ENCODE measurements at regions not wholly inside any gene's neighbourhood (a gene's known extent, or its start where the extent isn't known, plus 50 kb on each side); places are given as distances from the start of the nearest gene placed in this dataset.
A peak's percentile ranks its signal among the peaks of the same experiment; 100 is the strongest.
"Not testable (repeated sequence)": the region's sequence is repeated elsewhere in the genome, so short reads cannot be mapped to it uniquely, and the experiment has no call there.

DNA sequence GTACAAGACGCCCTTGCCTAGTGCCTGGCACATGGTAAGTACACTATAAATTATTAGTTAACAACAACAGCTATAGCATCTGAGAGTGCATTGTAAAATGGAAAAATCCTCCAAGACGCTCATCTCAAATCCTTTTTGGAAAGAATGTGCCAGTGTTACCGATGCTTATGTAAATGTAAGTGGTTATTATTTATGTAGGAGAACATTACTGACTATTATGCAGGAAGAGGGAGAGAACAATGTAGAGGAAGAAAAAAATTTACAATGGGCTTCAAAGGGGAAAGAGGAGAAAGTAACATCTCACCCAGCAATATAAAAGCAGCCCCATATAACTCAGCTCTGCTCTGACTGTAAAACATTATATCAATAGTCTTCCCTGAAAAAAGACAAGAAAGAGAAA lies 155.3 kb upstream of the LPP start:
- H3K27me3 Mint-ChIP-seq: no peaks in the 10 kb centered on the region
- no peaks in the 10 kb centered on the region for H3K36me3 Mint-ChIP-seq
- H3K4me1 Mint-ChIP-seq: peaks cover 24% of the 10 kb centered on the region
- ATAC-seq: no peak
- H3K9me3 Mint-ChIP-seq: no peaks in the 10 kb centered on the region
- no peak overlapping the region for H3K4me3 Mint-ChIP-seq
- H3K27ac Mint-ChIP-seq: no peak overlapping the region

DNA sequence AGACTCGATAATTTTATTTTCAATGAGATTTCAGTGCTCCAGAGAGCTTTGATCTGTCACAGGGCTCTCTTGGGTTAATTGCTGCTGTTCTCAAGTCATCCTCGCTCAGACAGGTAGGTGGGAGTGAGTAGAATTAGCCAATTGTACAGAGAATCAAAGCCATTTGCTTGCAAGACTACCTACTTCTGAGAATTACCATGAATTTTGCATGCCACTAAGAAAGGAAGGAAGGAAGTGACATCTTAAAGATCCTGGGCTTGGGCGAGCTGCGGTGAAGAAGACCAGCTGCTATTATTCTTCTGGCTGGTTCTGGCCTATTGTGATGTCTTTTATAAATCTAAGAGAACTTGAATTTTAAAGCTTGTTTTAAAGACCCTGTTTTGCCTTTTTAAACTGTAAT lies 154.1 kb upstream of the LPP start:
- no peaks in the 10 kb centered on the region for H3K27me3 Mint-ChIP-seq
- no peaks in the 10 kb centered on the region for H3K36me3 Mint-ChIP-seq
- peak overlapping the region; percentile 92 for H3K27ac Mint-ChIP-seq
- peak overlapping the region; percentile 53 for H3K4me3 Mint-ChIP-seq
- no peaks in the 10 kb centered on the region for H3K9me3 Mint-ChIP-seq
- peak; percentile 80 for ATAC-seq
- H3K4me1 Mint-ChIP-seq: peaks cover 17% of the 10 kb centered on the region

DNA sequence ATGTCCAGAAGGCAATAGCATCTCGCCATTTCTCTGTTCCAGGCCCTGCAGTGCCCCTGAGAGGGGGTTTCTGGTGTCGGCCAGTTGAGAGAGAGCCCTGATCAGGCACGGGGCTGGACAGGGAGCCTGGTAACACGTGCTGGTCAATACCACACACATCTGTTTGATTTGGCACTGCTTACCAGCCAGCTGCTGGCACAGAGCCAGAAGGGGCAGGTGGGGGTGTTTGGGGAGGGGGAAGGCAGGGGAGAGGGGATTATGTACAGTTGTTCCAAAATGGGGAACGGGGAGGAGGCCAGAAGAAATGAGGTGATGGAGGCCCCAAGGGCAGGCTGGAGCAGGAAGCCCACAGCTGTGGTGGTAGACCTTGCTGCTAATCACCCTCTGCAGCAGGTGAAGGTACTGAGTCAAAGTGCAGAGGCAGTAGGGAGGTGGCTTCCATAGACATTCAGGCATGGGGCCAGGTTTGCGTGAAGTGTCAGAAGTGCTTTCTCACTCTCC lies 153.5 kb upstream of the LPP start:
- Mint-ChIP-seq H3K9me3 (no peaks in the 10 kb centered on the region), H3K36me3 (no peaks in the 10 kb centered on the region), H3K27me3 (no peaks in the 10 kb centered on the region), H3K4me3 (peak overlapping the region; percentile 53), H3K4me1 (peaks cover 17% of the 10 kb centered on the region), H3K27ac (peak overlapping the region; percentile 92)
- no peak for ATAC-seq

DNA sequence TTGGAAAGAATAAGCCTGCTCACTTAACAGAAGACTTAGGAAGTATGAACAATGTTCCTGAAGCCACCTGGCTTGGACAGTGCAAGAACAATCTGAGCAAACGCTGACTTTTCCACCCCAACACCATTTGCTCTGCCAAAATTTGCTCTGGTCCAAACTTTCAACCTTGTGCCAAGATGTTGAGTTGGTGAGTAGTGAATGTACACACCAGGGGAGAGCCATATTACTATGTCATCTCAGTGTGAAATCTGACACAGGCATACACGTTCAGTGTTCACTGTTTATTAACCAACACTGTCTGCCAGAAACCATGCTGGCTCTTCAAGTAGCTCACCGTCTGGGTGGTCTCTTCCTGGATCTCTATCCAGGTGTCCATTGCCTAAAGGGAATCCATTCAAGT lies 152.9 kb upstream of the LPP start:
- Mint-ChIP-seq H3K4me3 (no peak overlapping the region), H3K36me3 (no peaks in the 10 kb centered on the region), H3K4me1 (peaks cover 17% of the 10 kb centered on the region), H3K27me3 (no peaks in the 10 kb centered on the region), H3K9me3 (no peaks in the 10 kb centered on the region), H3K27ac (peak overlapping the region; percentile 92)
- ATAC-seq: no peak

DNA sequence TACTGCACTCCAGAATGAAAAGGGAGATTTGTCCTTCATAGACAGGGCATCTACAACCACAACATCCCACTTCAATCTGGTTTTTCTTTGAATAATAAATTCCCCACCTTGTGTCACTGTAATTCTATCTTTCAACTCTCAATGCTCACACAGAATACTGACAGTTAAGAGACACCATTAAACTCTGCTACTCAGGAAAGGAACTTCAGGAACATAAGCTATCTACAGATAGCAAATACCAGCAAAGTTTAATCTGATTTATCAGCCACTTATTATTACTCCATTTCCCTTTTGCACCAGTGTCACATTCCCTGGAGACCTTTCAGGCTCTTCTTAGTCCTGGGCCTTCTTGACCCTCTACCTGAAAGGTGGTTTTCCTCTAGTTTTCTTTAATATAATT lies 152.0 kb upstream of the LPP start:
- no peaks in the 10 kb centered on the region for H3K36me3 Mint-ChIP-seq
- no peak for ATAC-seq
- no peaks in the 10 kb centered on the region for H3K27me3 Mint-ChIP-seq
- no peak overlapping the region for H3K4me3 Mint-ChIP-seq
- H3K4me1 Mint-ChIP-seq: peaks cover 25% of the 10 kb centered on the region
- no peaks in the 10 kb centered on the region for H3K9me3 Mint-ChIP-seq
- H3K27ac Mint-ChIP-seq: no peak overlapping the region

DNA sequence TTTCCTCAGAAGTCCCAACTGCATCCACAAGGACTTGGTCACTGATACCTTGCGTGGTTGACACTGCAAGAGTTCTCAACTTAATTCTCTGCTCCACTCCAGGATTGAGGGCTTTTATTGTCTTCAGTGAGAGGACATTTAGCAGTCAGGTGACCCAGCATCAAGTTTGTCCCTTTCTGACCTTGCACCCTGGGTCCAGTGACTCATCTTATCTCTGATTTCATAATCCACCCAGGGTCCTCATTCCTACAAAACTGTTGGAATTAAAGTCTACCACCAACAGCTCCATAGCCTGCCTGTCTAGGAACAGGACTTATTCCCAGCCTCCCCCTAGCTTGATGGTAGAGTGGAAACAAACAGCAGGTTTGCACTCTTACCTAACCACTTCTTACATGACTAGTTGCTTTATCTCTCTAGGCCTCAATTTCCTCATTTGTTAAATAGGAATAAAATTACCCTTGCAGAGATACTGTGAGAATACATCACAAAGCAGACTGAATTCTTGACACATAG lies 151.3 kb upstream of the LPP start:
- Mint-ChIP-seq H3K36me3 (no peaks in the 10 kb centered on the region), H3K4me3 (no peak overlapping the region), H3K4me1 (peaks cover 25% of the 10 kb centered on the region), H3K27me3 (no peaks in the 10 kb centered on the region), H3K9me3 (no peaks in the 10 kb centered on the region), H3K27ac (no peak overlapping the region)
- ATAC-seq: no peak

DNA sequence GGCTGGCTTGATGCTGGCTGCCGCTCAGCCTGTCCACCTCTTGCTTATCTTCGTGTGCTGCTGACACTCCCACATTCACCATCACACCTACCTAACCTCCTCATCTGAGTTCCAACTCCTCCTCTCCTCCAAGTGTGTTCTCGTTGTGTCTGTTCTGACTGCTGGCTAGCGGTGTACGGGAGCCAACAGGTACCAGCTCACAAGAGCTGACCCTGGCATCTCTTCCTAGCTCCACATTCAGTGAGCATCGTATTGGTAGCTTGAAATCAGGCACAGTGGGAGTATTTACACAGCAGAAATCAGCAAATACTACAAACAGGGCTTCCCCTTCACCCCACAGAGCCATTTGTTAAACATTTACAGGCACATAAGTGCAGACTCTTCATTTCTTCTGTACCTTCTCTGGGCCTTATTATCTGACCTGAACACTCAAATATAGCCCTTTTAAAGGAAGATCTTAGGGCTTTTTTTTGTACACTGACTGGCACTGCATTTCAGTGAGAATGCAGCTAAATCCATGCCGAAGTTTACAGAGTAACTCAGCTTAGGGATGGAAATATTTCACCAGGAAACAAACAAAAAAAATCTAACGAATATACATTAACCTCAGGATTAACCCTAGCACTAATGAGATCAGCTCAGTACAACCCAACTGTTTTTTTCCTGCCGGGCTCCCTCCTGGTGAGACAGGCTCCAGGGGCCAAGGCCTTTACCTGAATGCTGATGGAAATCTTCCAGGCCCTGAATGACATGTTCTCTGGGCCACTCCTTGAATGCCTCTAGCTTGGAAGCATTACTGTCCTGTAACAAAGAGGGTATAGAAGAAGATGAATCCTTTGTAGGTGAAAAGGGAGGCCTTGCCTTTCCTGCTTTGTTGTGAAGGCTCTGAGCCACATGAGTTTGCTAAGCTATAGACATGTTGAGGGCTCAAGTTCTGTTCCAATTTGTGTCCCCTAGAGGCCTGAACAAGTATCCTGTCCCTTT lies 150.5 kb upstream of the LPP start:
- Mint-ChIP-seq H3K9me3 (no peaks in the 10 kb centered on the region), H3K36me3 (no peaks in the 10 kb centered on the region), H3K4me1 (peaks cover 25% of the 10 kb centered on the region), H3K27me3 (no peaks in the 10 kb centered on the region), H3K4me3 (no peak overlapping the region), H3K27ac (no peak overlapping the region)
- no peak for ATAC-seq

DNA sequence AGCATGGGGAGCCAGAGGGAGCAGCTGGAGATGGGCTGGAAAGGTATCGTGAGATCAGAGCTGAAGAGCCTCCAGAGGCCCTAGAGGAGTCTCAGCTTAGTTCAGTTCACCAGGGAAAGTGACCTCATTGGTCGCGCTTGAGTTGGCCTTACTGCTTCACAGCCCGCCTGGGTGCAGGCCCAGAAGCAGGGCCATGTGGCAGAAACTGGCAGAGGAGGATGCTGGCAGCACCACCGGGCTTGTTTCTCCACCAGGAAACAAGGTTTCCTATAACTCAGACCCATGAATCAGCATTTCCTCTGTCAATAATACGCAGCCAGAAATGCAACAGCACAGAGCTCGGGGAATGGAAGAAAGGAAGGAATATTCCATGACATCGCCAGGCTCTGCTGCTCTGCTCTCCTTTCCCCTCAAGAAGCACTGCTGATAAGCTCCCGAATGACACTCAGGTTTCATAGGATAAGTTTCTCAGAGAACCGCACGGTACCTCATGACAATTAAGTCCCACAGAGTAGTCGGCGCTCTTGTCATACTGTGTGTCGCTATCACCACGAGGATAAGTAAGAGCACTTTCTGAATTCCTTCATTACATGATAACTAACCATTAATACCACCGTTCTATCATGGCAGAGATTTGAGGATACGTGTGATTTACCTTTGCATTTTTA lies 147.1 kb upstream of the LPP start:
- Mint-ChIP-seq H3K27me3 (no peaks in the 10 kb centered on the region), H3K27ac (no peak overlapping the region), H3K4me3 (no peak overlapping the region), H3K36me3 (no peaks in the 10 kb centered on the region), H3K9me3 (peaks cover 5% of the 10 kb centered on the region), H3K4me1 (peaks cover 8% of the 10 kb centered on the region)
- peak; percentile 76 for ATAC-seq

DNA sequence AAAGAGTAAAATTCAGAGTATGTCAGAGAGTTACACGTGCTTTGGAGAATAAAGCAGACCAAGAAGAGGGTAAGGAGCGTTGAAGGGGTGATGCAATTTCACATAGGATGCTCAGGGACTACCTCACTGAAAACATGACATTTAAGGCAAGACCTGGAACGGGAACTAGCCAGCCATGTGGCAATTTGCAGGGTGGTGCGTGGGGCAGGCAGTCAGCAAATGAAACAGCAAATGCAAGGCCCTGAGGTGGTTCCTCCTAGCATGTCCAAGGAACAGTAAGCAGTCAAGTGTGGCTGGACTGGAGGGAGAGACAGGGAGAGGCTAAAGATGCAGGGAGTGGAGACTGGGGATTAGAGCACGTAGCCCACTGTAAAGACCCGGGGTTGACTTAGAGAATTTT lies 146.1 kb upstream of the LPP start:
- peaks cover 5% of the 10 kb centered on the region for H3K9me3 Mint-ChIP-seq
- ATAC-seq: no peak
- H3K4me3 Mint-ChIP-seq: no peak overlapping the region
- H3K27ac Mint-ChIP-seq: no peak overlapping the region
- no peaks in the 10 kb centered on the region for H3K27me3 Mint-ChIP-seq
- H3K36me3 Mint-ChIP-seq: no peaks in the 10 kb centered on the region
- H3K4me1 Mint-ChIP-seq: peaks cover 8% of the 10 kb centered on the region

DNA sequence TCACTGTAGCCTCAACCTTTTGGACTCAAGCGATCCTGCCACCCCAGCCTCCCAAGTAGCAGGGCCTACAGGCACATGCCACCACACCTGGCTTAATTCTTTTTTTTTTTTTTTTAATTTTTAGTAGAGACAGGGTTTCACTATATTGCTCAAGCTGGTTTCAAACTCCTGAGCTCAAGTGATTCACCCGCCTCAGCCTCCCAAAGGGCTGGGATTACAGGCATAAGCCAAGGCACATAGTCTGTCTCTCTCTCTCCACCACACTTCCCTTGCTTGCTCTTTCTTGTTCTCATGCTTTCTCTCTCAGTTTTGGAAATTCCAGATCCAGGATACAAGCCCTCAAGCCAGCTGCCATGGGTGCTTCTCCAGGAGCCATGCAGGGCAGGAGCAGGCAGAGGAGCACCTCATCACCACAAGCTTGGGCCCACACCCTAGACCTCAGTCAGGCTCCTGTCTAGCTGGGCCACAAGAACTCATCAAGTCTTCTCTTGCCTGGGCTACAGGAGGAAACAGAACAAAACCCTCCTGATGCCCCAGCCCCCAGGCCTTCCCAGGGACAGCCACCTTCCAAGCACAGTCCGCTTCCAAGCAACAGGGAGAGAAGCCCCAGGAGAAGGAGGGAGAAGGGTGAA lies 145.3 kb upstream of the LPP start:
- no peaks in the 10 kb centered on the region for H3K36me3 Mint-ChIP-seq
- no peak overlapping the region for H3K27ac Mint-ChIP-seq
- H3K9me3 Mint-ChIP-seq: peaks cover 5% of the 10 kb centered on the region
- ATAC-seq: no peak
- peaks cover 8% of the 10 kb centered on the region for H3K4me1 Mint-ChIP-seq
- no peaks in the 10 kb centered on the region for H3K27me3 Mint-ChIP-seq
- no peak overlapping the region for H3K4me3 Mint-ChIP-seq

DNA sequence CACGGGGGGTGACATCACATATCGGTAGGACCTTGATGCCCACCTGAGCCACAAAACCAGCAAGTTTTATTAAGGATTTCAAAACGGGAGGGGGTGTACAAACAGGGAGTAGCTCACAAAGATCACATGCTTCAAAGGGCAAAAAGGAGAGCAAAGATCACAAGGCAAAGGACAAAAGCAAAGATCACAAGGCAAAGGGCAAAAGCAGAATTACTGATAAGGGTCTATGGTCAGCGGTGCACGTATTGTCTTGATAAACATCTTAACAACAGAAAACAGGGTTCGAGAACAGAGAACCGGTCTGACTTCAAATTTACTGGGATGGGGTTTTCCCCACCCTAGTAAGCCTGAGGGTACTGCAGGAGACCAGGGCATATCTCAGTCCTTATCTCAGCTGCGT lies 143.5 kb upstream of the LPP start:
- peaks cover 8% of the 10 kb centered on the region for H3K4me1 Mint-ChIP-seq
- H3K27me3 Mint-ChIP-seq: no peaks in the 10 kb centered on the region
- ATAC-seq: no peak
- H3K4me3 Mint-ChIP-seq: no peak overlapping the region
- H3K27ac Mint-ChIP-seq: no peak overlapping the region
- H3K36me3 Mint-ChIP-seq: no peaks in the 10 kb centered on the region
- H3K9me3 Mint-ChIP-seq: peaks cover 5% of the 10 kb centered on the region

DNA sequence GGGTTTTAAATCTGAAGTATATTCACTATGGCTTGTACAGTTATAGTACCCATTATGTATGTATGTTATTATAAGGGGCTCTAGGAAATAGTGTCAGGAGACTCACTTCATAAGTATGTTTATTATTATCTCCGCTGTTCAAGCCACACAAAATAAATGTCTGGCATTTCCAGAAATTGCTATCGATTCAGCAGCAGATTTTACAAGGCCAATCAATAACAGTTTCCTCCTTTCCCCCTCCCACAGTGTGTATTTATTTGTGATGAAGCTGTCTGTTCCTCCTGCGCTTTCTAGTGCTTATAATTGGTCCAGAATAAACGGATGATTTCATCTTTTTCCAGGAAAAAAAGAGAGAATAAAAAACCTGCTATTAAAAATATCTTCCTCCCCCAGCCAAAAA lies 134.2 kb upstream of the LPP start:
- no peak for ATAC-seq
- H3K4me3 Mint-ChIP-seq: no peak overlapping the region
- peaks cover 27% of the 10 kb centered on the region for H3K27me3 Mint-ChIP-seq
- H3K9me3 Mint-ChIP-seq: no peaks in the 10 kb centered on the region
- no peak overlapping the region for H3K27ac Mint-ChIP-seq
- no peaks in the 10 kb centered on the region for H3K36me3 Mint-ChIP-seq
- H3K4me1 Mint-ChIP-seq: no peaks in the 10 kb centered on the region

DNA sequence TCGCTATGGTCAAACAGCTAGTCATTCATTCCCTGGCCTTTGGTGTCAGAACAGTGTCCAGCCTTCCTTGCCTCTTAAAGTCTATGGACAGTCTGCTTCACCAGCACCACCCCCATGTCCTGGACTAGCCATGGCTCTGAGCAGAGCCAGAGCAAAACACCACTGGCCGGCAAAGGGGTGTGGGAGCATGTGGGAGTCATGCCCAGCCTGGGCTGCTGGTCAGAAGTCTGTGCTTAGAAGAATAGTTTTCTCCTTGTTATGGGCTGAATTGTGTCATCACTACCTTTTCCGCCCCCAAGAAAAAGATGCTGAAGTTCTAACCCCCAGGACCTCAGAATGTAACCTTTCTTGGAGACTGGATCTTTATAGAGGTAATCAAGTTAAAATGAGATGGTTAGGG lies 132.9 kb upstream of the LPP start:
- no peak overlapping the region for H3K4me3 Mint-ChIP-seq
- no peaks in the 10 kb centered on the region for H3K36me3 Mint-ChIP-seq
- no peaks in the 10 kb centered on the region for H3K9me3 Mint-ChIP-seq
- no peak for ATAC-seq
- H3K4me1 Mint-ChIP-seq: no peaks in the 10 kb centered on the region
- peaks cover 27% of the 10 kb centered on the region for H3K27me3 Mint-ChIP-seq
- no peak overlapping the region for H3K27ac Mint-ChIP-seq

DNA sequence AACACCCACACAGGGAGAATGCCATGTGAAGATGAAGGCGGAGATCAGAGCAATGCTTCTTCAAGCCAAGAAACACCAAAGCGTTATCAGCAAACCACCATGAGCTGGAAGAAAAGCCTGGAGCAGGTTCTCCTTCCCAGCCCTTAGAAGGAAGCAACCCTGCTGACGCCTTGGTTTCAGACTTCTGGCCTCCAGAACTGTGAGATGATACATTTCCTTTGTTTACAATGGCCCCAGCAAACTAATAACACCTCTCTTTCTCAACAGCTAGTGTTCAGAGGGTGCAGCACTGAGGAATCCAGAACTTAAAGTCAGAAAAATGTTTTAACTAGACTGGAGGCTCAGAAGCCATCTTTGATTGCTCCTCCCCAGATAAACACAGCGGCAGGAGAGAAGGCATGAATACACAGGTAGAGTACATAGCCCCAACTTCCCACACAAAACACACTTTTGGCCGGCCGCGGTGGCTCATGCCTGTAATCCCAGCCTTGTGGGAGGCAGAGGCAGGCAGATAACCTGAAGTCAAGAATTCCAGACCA lies 132.4 kb upstream of the LPP start:
- H3K4me1 Mint-ChIP-seq: no peaks in the 10 kb centered on the region
- H3K36me3 Mint-ChIP-seq: no peaks in the 10 kb centered on the region
- H3K27ac Mint-ChIP-seq: no peak overlapping the region
- H3K9me3 Mint-ChIP-seq: no peaks in the 10 kb centered on the region
- no peak overlapping the region for H3K4me3 Mint-ChIP-seq
- peaks cover 27% of the 10 kb centered on the region for H3K27me3 Mint-ChIP-seq
- no peak for ATAC-seq

DNA sequence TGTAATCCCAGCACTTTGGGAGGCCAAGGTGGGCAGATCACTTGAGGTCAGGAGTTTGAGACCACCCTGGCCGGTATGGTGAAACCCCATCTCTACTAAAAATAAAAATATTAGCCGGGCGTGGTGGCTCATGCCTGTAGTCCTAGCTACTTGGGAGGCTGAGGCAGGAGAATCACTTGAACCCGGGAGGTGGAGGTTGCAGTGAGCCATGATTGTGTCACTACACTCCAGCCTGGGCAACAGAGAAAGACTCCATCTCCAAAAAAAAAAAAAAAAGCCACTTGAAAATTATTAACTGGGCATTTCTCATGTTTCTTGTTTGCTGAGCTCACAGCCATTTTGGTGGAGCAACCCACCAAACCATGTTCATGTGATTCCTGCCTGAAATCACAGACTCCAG lies 131.1 kb upstream of the LPP start:
- H3K36me3 Mint-ChIP-seq, H3K27ac Mint-ChIP-seq, ATAC-seq, H3K4me1 Mint-ChIP-seq, H3K4me3 Mint-ChIP-seq, H3K9me3 Mint-ChIP-seq: not testable (repeated sequence)
- H3K27me3 Mint-ChIP-seq: peaks cover 21% of the 10 kb centered on the region

All from stimulated activated memory B cell treated with anti-CD40 and anti-IgM and Interleukin-4, amounts not matched to agents 10 μg/mL and 1 μg/mL and 100 μg/mL, for 72 hours (primary cell).